ENCODE measurements at regions not wholly inside any gene's neighbourhood (a gene's known extent, or its start where the extent isn't known, plus 50 kb on each side); places are given as distances from the start of the nearest gene placed in this dataset.

- TF ChIP-seq CTCF (IDR thresholded peaks at IDR 0.05; ENCODE audit: low read length) (no peak), EZH2 (optimal IDR thresholded peaks at IDR 0.05; ENCODE audit: low read depth, low read length) (no peak), EZH2phosphoT487 (IDR thresholded peaks at IDR 0.05; ENCODE audit: low read length) (no peak)
Observed at GRCh38 chrX:42000836-42001235, 77.5 kb upstream of the CASK start.

Data from MM.1S (cell line).